Gastrocnemius medialis (tissue), 4 donors: ENCODE measurements at regions not wholly inside any gene's neighbourhood (a gene's known extent, or its start where the extent isn't known, plus 50 kb on each side); places are given as distances from the start of the nearest gene placed in this dataset.

Source experiments
- POLR2A ChIP-seq, 2 donors: fragments of 450-650 bp; IDR thresholded peaks; one replicate each; pipeline ENCODE4 v1.6.1; 2017; ENCODE audit warnings: antibody characterized with exemption in 2 of 2, mild to moderate bottlenecking in 2 of 2, moderate library complexity in 2 of 2
- TF ChIP-seq, protein P1 (sequence below), 5 experiments: fragments of 450-650 bp in 3 of 5; fragments of 200-600 bp in 2 of 5; sonication (generic) in 2 of 5; IDR thresholded peaks in 4 of 5; conservative IDR thresholded peaks in 1 of 5; 1 replicate in 4 of 5; 2 replicates in 1 of 5; pipeline ENCODE4 v1.5.1; 2016 to 2019; ENCODE audit warnings: antibody characterized with exemption in 5 of 5, mild to moderate bottlenecking in 3 of 5, moderate library complexity in 3 of 5

GRCh38 chr2:64837925-64838641 is 151.1 kb upstream of the SLC1A4 start:
- TF ChIP-seq, protein P1, sequence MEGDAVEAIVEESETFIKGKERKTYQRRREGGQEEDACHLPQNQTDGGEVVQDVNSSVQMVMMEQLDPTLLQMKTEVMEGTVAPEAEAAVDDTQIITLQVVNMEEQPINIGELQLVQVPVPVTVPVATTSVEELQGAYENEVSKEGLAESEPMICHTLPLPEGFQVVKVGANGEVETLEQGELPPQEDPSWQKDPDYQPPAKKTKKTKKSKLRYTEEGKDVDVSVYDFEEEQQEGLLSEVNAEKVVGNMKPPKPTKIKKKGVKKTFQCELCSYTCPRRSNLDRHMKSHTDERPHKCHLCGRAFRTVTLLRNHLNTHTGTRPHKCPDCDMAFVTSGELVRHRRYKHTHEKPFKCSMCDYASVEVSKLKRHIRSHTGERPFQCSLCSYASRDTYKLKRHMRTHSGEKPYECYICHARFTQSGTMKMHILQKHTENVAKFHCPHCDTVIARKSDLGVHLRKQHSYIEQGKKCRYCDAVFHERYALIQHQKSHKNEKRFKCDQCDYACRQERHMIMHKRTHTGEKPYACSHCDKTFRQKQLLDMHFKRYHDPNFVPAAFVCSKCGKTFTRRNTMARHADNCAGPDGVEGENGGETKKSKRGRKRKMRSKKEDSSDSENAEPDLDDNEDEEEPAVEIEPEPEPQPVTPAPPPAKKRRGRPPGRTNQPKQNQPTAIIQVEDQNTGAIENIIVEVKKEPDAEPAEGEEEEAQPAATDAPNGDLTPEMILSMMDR (IDR thresholded peaks at IDR 0.05 in 4 of 5, conservative IDR thresholded peaks at IDR 0.05 in 1 of 5) = no peak
- TF ChIP-seq POLR2A (IDR thresholded peaks at IDR 0.05) = no peak
